Osteocyte (in vitro differentiated cells): ENCODE measurements at regions not wholly inside any gene's neighbourhood (a gene's known extent, or its start where the extent isn't known, plus 50 kb on each side); places are given as distances from the start of the nearest gene placed in this dataset.

Experiments
- DNase-seq: peaks from one replicate; pipeline ENCODE4 v3.0.0; 2021; ENCODE audit warnings: mixed read lengths; ENCODE audit not compliant: unreplicated experiment; ENCODE audit errors: extremely low spot score
- H3K27ac Mint-ChIP-seq: one replicate; pipeline ENCODE4 v1.8.0; 2021; ENCODE audit warnings: mild to moderate bottlenecking, mixed read lengths; ENCODE audit not compliant: unreplicated experiment
- H3K27me3 Mint-ChIP-seq: one replicate; pipeline ENCODE4 v1.8.0; 2021; ENCODE audit warnings: mixed read lengths; ENCODE audit not compliant: unreplicated experiment
- H3K36me3 Mint-ChIP-seq: one replicate; pipeline ENCODE4 v1.8.0; 2021; ENCODE audit warnings: mixed read lengths; ENCODE audit not compliant: unreplicated experiment
- H3K4me1 Mint-ChIP-seq: one replicate; pipeline ENCODE4 v1.8.0; 2021; ENCODE audit warnings: mixed read lengths; ENCODE audit not compliant: unreplicated experiment
- H3K4me3 Mint-ChIP-seq: one replicate; pipeline ENCODE4 v1.8.0; 2021; ENCODE audit warnings: mild to moderate bottlenecking, moderate library complexity, mixed read lengths; ENCODE audit not compliant: unreplicated experiment
- H3K9me3 Mint-ChIP-seq: one replicate; pipeline ENCODE4 v1.8.0; 2021; ENCODE audit warnings: mixed read lengths; ENCODE audit not compliant: unreplicated experiment
- TF ChIP-seq, protein P1 (sequence below): fragments of 200-600 bp; sonication (generic); IDR thresholded peaks from 2 replicates; pipeline ENCODE4 v1.5.0; 2021; ENCODE audit warnings: antibody characterized with exemption, mild to moderate bottlenecking, moderate library complexity

DNA sequence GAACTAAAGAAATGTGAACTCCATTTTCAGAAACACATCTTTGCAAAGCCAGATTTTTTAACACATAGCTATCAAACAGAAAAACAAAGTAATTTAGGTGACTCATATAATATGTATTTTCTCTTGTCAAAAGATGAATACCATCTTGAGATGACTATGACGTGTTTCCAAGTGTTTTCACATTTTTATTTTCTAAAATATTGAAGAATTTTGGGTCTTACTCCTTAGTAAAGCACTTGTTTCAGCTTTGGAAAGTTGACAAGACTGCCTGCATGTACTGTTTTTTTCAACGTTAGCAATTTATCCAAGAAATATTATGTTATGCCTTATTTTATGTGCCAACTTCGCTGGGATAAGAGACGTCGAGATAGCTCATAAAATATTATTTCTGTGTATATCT, 733.9 kb upstream of the EPHA5 start:
- no peak for DNase-seq
- H3K4me1 Mint-ChIP-seq = peaks cover 37% of the 10 kb centered on the region
- TF ChIP-seq, protein P1, sequence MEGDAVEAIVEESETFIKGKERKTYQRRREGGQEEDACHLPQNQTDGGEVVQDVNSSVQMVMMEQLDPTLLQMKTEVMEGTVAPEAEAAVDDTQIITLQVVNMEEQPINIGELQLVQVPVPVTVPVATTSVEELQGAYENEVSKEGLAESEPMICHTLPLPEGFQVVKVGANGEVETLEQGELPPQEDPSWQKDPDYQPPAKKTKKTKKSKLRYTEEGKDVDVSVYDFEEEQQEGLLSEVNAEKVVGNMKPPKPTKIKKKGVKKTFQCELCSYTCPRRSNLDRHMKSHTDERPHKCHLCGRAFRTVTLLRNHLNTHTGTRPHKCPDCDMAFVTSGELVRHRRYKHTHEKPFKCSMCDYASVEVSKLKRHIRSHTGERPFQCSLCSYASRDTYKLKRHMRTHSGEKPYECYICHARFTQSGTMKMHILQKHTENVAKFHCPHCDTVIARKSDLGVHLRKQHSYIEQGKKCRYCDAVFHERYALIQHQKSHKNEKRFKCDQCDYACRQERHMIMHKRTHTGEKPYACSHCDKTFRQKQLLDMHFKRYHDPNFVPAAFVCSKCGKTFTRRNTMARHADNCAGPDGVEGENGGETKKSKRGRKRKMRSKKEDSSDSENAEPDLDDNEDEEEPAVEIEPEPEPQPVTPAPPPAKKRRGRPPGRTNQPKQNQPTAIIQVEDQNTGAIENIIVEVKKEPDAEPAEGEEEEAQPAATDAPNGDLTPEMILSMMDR = no peak
- H3K36me3 Mint-ChIP-seq = peaks cover 2% of the 10 kb centered on the region
- peak overlapping the region; percentile 95 for H3K27ac Mint-ChIP-seq
- peak overlapping the region; percentile 46 for H3K4me3 Mint-ChIP-seq
- H3K9me3 Mint-ChIP-seq = peaks cover 9% of the 10 kb centered on the region
- no peaks in the 10 kb centered on the region for H3K27me3 Mint-ChIP-seq

DNA sequence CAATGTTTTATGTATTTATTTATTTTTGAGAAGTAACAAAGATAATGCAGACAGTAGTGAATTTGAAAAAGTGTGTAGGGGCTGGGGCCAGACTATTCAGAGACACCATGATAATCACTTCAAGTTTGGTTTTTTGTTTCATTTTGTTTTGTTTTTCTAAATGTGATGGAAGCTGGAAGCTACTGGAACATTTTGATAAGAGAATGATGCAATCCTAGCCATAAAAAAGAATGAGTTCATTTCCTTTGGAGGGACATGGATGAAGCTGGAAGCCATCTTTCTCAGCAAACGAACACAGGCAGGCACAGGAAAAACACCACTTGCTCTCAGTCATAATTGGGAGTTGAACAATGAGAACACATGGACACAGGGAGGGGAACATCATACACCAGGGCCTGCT, 706.6 kb upstream of the EPHA5 start:
- Mint-ChIP-seq H3K9me3 (peaks cover 6% of the 10 kb centered on the region), H3K36me3 (no peaks in the 10 kb centered on the region), H3K27me3 (no peaks in the 10 kb centered on the region), H3K4me3 (no peak overlapping the region), H3K27ac (peak overlapping the region; percentile 59), H3K4me1 (peaks cover 2% of the 10 kb centered on the region)
- no peak for DNase-seq
- TF ChIP-seq, protein P1 = no peak

- Mint-ChIP-seq H3K4me1 (peaks cover 2% of the 10 kb centered on the region), H3K36me3 (no peaks in the 10 kb centered on the region), H3K27ac (no peak overlapping the region), H3K27me3 (no peaks in the 10 kb centered on the region), H3K9me3 (peaks cover 6% of the 10 kb centered on the region), H3K4me3 (no peak overlapping the region)
- TF ChIP-seq, protein P1 = no peak
- DNase-seq = no peak
These were observed 706.1 kb upstream of the EPHA5 start for GRCh38 chr4:66376396-66376795.

DNA sequence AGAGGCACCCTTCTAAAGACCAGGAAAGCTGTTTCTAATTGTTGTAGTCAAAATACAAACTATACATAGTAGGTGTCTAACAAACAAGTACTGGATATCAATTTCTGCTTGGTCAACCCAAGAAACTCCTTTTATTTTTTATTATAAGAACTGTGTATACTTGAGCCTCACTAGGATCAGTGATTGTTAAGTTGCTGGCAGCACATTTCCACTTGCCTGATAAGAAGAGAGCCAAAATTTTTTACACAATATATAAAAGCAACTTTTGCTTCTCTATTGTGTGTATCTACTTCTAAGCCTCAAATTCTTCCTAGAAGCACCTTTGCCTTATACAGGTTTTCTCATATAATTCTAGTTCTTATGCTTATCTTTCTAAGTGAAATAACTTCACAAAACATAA, 703.0 kb upstream of the EPHA5 start:
- TF ChIP-seq, protein P1 = no peak
- peaks cover 6% of the 10 kb centered on the region for H3K4me1 Mint-ChIP-seq
- H3K27ac Mint-ChIP-seq = no peak overlapping the region
- no peak overlapping the region for H3K4me3 Mint-ChIP-seq
- DNase-seq = no peak
- H3K27me3 Mint-ChIP-seq = no peaks in the 10 kb centered on the region
- peaks cover 6% of the 10 kb centered on the region for H3K9me3 Mint-ChIP-seq
- no peaks in the 10 kb centered on the region for H3K36me3 Mint-ChIP-seq

GRCh38 chr4:66372706-66373105, 702.4 kb upstream of the EPHA5 start:
- DNase-seq = no peak
- Mint-ChIP-seq H3K4me3 (no peak overlapping the region), H3K27me3 (no peaks in the 10 kb centered on the region)

More at GRCh38 chr4:66372706-66373105, 702.4 kb upstream of the EPHA5 start:
- Mint-ChIP-seq H3K4me1 (peaks cover 6% of the 10 kb centered on the region), H3K27ac (no peak overlapping the region), H3K9me3 (peaks cover 6% of the 10 kb centered on the region), H3K36me3 (no peaks in the 10 kb centered on the region)
- TF ChIP-seq, protein P1 = no peak
